IMR-90 (cell line): ENCODE measurements at regions not wholly inside any gene's neighbourhood (a gene's known extent, or its start where the extent isn't known, plus 50 kb on each side); places are given as distances from the start of the nearest gene placed in this dataset.

Experiments
- ATAC-seq: fragments of 200-7000 bp; cut with Tn5 transposase; 2 replicates; pipeline ENCODE4 v1.9.1; 2020; ENCODE audit warnings: low read depth, mild to moderate bottlenecking, moderate library complexity
- BruUV-seq: library from RNA; stranded (reverse); fragments of 400-500 nt; replicated peaks from 2 replicates; lab custom pipeline; 2021; lab: Mats Ljungman, UMichigan
- CTCF ChIA-PET: fragments of 300-600 bp; formaldehyde crosslinking; extraction: SDS; loops from one replicate; lab custom pipeline; 2021; ENCODE audit warnings: antibody characterized with exemption; lab: Yijun Ruan, JAX
- POLR2A ChIA-PET: fragments of 300-600 bp; sonication (Branson Sonifier 250); formaldehyde crosslinking; loops from one replicate; lab custom pipeline; 2022; ENCODE audit warnings: antibody characterized with exemption; ENCODE audit not compliant: unreplicated experiment; lab: Charles Lee
- DNase-seq: peaks from one replicate; pipeline ENCODE4 v3.0.0; 2013
- H2AFZ ChIP-seq: replicated peaks from 2 replicates; pipeline ENCODE3; 2013; ENCODE audit warnings: low read length, mild to moderate bottlenecking; ENCODE audit not compliant: poor library complexity
- H2AK5ac ChIP-seq: 2 replicates; pipeline ENCODE4 v1.6.1; 2013; ENCODE audit warnings: low read depth, low read length, inconsistent platforms
- H2AK9ac ChIP-seq: replicated peaks from 2 replicates; pipeline ENCODE3; 2013; ENCODE audit warnings: mild to moderate bottlenecking, low read depth, low read length, moderate library complexity; ENCODE audit not compliant: poor library complexity
- H2BK120ac ChIP-seq: 2 replicates; pipeline ENCODE4 v1.6.1; 2013; ENCODE audit warnings: low read depth, low read length, inconsistent platforms
- H2BK15ac ChIP-seq: 3 replicates; pipeline ENCODE4 v1.6.1; 2013; ENCODE audit warnings: low read depth, low read length, inconsistent platforms
- H2BK20ac ChIP-seq: 2 replicates; pipeline ENCODE4 v1.6.1; 2013; ENCODE audit warnings: low read depth, mild to moderate bottlenecking, inconsistent platforms, low read length, moderate library complexity
- H2BK5ac ChIP-seq: 2 replicates; pipeline ENCODE4 v1.6.1; 2013; ENCODE audit warnings: mild to moderate bottlenecking, low read depth, low read length, inconsistent platforms; ENCODE audit not compliant: poor library complexity, severe bottlenecking
- H3K14ac ChIP-seq: replicated peaks from 2 replicates; pipeline ENCODE4 v1.6.1; 2013; ENCODE audit warnings: low read depth, low read length, inconsistent platforms
- H3K18ac ChIP-seq: 2 replicates; pipeline ENCODE4 v1.6.1; 2013; ENCODE audit warnings: low read depth, low read length, control low read depth
- H3K23ac ChIP-seq: 2 replicates; pipeline ENCODE4 v1.6.1; 2013; ENCODE audit warnings: low read depth, low read length, inconsistent platforms
- H3K27ac ChIP-seq: 2 replicates; pipeline ENCODE4 v1.5.1; 2013; ENCODE audit warnings: mild to moderate bottlenecking, control low read depth, low read length; ENCODE audit not compliant: insufficient read depth
- H3K27me3 ChIP-seq: 2 replicates; pipeline ENCODE4 v1.6.1; 2013; ENCODE audit warnings: low read length; ENCODE audit not compliant: control insufficient read depth, insufficient read depth
- H3K36me3 ChIP-seq: 2 replicates; pipeline ENCODE4 v1.6.1; 2013; ENCODE audit warnings: low read length, mixed read lengths; ENCODE audit not compliant: control insufficient read depth, insufficient read depth
- H3K4ac ChIP-seq: 2 replicates; pipeline ENCODE4 v1.6.1; 2013; ENCODE audit warnings: low read depth, low read length, inconsistent platforms
- H3K4me1 ChIP-seq: 2 replicates; pipeline ENCODE4 v1.6.1; 2013; ENCODE audit warnings: low read length, mixed read lengths; ENCODE audit not compliant: control insufficient read depth, insufficient read depth
- H3K4me2 ChIP-seq: 2 replicates; pipeline ENCODE4 v1.6.1; 2013; ENCODE audit warnings: low read depth, mild to moderate bottlenecking, control low read depth, low read length, moderate library complexity
- H3K4me3 ChIP-seq: 2 replicates; pipeline ENCODE4 v1.5.1; 2013; ENCODE audit warnings: low read depth, mild to moderate bottlenecking, control low read depth, low read length, moderate library complexity; ENCODE audit not compliant: insufficient read depth
- H3K56ac ChIP-seq: 2 replicates; pipeline ENCODE4 v1.6.1; 2013; ENCODE audit warnings: low read length, inconsistent platforms; ENCODE audit not compliant: insufficient read depth; ENCODE audit errors: extremely low read depth
- H3K79me1 ChIP-seq, 2 experiments: 2 replicates each; pipeline ENCODE4 v1.6.1; 2013; ENCODE audit warnings: low read length in 2 of 2, inconsistent platforms in 1 of 2, low read depth in 1 of 2
- H3K9ac ChIP-seq: 2 replicates; pipeline ENCODE4 v1.6.1; 2013; ENCODE audit warnings: low read depth, low read length, control low read depth
- H3K9me1 ChIP-seq: 2 replicates; pipeline ENCODE4 v1.6.1; 2013; ENCODE audit warnings: low read length, inconsistent platforms; ENCODE audit not compliant: insufficient read depth
- H3K9me3 ChIP-seq: 2 replicates; pipeline ENCODE4 v1.6.1; 2013; ENCODE audit warnings: low read length; ENCODE audit not compliant: control insufficient read depth, insufficient read depth
- H4K20me1 ChIP-seq: 2 replicates; pipeline ENCODE4 v1.6.1; 2013; ENCODE audit warnings: low read length, inconsistent platforms; ENCODE audit not compliant: insufficient read depth
- H4K5ac ChIP-seq: 2 replicates; pipeline ENCODE4 v1.6.1; 2013; ENCODE audit warnings: mild to moderate bottlenecking, low read depth, low read length, control low read depth
- H4K8ac ChIP-seq, 2 experiments: 2 replicates each; pipeline ENCODE4 v1.6.1; 2013; ENCODE audit warnings: low read depth in 2 of 2, low read length in 2 of 2, control low read depth in 1 of 2, inconsistent platforms in 1 of 2
- H4K91ac ChIP-seq: 2 replicates; pipeline ENCODE4 v1.6.1; 2013; ENCODE audit warnings: low read depth, low read length, inconsistent platforms; ENCODE audit not compliant: insufficient read depth
- CHD1 ChIP-seq: IDR thresholded peaks from 2 replicates; pipeline ENCODE4 v1.6.1; 2012; ENCODE audit warnings: low read depth, low read length, improper control_type of control experiment
- CTCF ChIP-seq: conservative IDR thresholded peaks from 2 replicates; pipeline ENCODE4 v1.5.1; 2012; ENCODE audit warnings: mild to moderate bottlenecking, low read depth, low read length, improper control_type of control experiment
- MXI1 ChIP-seq: IDR thresholded peaks from 2 replicates; pipeline ENCODE4 v1.6.1; 2012; ENCODE audit warnings: low read depth, mild to moderate bottlenecking, low read length, moderate library complexity, borderline replicate concordance
- WGBS, 2 experiments: methylation state at CpG; one replicate each; pipeline versions ENCODE4 v1.1.5 to v1.1.7; 2013; ENCODE audit warnings: missing lambda C conversion rate in 2 of 2; ENCODE audit not compliant: insufficient read length in 1 of 2; ENCODE audit errors: extremely low coverage in 2 of 2; 5-methylcytosine and 5-hydroxymethylcytosine counted together
- dilution Hi-C: fragments of 300-500 bp; cut with HindIII; formaldehyde crosslinking; loops from one replicate; pipeline ENCODE4 v1.14.3; 2018; ENCODE audit warnings: low sequenced_read_pairs; ENCODE audit not compliant: unreplicated experiment
- in situ Hi-C: fragments of 300-500 bp; cut with MboI; formaldehyde crosslinking; loops from 3 replicates; pipeline ENCODE4 v1.14.3; 2019; ENCODE audit warnings: low sequenced_read_pairs, inconsistent platforms, mixed read lengths
- intact Hi-C: fragments of 100-400 bp; cut with micrococcal nuclease; formaldehyde crosslinking; loops from 2 replicates; pipeline ENCODE4 v1.10.0; 2022

GRCh38 chr11:116412118-116412889 lies 360.5 kb downstream of the BUD13 start:
- CTCF ChIA-PET, result no interaction called here
- in situ Hi-C loops, result no loop called here

More at GRCh38 chr11:116412118-116412889, 360.5 kb downstream of the BUD13 start:
- Histone ChIP-seq H3K4me1 (no peaks in the 10 kb centered on the region), H2AK5ac (no peak overlapping the region), H2BK5ac (no peak overlapping the region), H3K9ac (no peak overlapping the region), H2BK15ac (no peak overlapping the region), H3K56ac (no peak overlapping the region), H2AFZ (no peak overlapping the region), H3K14ac (no peak overlapping the region), H3K79me1 (no peaks in the 10 kb centered on the region), H3K23ac (no peak overlapping the region), H3K9me1 (no peaks in the 10 kb centered on the region), H3K9me3 (no peaks in the 10 kb centered on the region), H2AK9ac (no peak overlapping the region), H4K8ac (no peak overlapping the region), H2BK20ac (no peak overlapping the region), H4K5ac (no peak overlapping the region), H3K27me3 (no peaks in the 10 kb centered on the region), H3K36me3 (no peaks in the 10 kb centered on the region), H4K20me1 (no peaks in the 10 kb centered on the region), H4K91ac (no peak overlapping the region), H3K4me3 (no peak overlapping the region), H3K4me2 (no peak overlapping the region), H2BK120ac (no peak overlapping the region), H3K27ac (no peak overlapping the region), H3K4ac (no peak overlapping the region), H3K18ac (no peak overlapping the region)
- DNase-seq (no peak), ATAC-seq (no peak)
- POLR2A ChIA-PET, result no interaction called here
- intact Hi-C loops, result no loop called here
- dilution Hi-C loops, result no loop called here
- BruUV-seq, result no TSS peak
- WGBS, 2 experiments, result 40% methylated on average over 1 of the region's 6 CpGs; no CpG with 5 or more reads in 1 of the 2 experiments
- TF ChIP-seq CTCF, result no peak
- TF ChIP-seq CHD1, result no peak
- no peak for TF ChIP-seq MXI1
